Left kidney (tissue), 1 donor: ENCODE measurements at regions not wholly inside any gene's neighbourhood (a gene's known extent, or its start where the extent isn't known, plus 50 kb on each side); places are given as distances from the start of the nearest gene placed in this dataset.
A peak's percentile ranks its signal among the peaks of the same experiment; 100 is the strongest.
"Not testable (repeated sequence)": the region's sequence is repeated elsewhere in the genome, so short reads cannot be mapped to it uniquely, and the experiment has no call there.

Experiments
- DNase-seq: peaks from one replicate; pipeline ENCODE4 v3.0.0-alpha.2; 2013

DNA sequence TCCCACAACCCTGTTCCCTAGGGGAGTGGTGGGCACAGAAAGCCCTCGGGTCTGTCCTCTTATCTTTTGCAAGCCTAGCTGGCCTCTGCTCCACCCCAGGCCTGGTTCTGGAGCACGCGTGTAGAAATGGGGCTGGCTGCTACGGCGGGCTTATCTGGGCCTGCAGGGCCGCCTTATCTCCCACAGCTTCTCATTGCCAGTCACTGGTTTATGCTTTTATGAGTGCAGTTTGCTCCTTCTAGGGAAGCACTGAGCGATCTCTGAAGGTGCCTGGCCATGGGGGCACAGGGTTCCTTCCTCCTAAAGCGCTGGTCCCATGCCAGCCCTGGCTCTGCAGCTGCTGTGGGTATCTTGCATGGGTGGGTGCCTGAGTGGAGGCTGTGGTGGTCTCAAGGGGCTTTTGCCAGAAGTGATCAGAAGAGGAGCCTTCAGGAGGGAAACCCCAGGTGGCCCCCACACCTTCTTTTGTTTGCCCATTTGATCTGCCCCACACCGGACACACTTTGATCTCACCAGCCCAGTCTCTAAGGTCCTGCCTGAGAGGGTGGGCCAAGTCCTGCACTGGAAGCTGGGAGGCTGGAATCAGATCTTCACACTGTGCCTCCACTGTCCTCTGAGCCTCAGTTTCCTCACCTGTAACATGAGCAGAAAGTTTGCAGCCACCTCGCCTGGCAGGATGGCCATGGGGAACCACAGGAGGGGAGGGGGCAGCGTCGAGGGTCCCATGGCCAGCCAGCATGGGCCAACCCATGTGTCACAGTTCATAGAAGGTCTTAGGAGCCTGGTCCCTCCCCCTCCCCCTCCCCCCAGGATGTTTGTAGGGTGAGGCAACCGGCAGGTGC is 86.6 kb upstream of the FGF3 start:
- DNase-seq = no peak

DNA sequence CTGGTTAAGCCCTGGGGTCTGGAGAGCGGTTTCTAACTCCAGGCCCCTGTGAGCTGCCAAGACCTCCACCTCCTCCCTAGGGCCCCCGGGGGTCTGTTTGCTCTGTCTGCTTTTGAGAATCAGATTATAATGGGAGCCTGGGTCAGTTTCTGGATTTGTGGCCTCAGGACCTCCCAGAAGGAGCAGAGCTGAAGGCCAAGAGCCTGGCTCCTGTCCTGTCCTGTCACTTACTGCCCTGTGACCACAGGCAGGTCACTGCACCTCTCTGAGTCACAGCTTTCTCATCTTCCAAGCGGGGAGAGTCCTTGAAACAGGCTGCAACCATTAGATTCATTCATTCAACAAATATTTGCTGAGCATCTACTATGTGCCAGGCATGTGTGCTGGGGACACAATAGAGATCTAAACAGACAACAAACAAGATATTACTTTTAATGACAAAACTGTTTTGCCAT is 87.3 kb upstream of the FGF3 start:
- DNase-seq = no peak

DNA sequence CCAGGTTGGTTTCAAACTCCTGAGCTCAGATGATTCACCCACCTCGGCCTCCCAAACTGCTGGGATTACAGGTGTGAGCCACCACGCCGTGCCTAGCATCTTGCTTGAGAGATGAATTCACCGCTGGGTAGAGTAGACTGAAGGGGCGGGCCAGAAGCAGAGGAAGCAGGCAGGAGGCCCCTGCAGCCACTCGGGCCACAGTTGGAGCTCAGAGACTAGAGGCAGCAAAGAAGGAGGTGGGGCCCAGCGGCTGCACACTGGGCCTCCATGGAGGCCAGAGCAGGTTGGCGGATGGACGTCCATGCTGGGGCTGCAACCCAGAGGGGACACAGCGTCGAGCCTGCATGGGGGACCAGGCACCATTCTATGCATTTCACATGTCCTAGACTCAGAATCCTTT is 88.4 kb upstream of the FGF3 start:
- no peak for DNase-seq

DNA sequence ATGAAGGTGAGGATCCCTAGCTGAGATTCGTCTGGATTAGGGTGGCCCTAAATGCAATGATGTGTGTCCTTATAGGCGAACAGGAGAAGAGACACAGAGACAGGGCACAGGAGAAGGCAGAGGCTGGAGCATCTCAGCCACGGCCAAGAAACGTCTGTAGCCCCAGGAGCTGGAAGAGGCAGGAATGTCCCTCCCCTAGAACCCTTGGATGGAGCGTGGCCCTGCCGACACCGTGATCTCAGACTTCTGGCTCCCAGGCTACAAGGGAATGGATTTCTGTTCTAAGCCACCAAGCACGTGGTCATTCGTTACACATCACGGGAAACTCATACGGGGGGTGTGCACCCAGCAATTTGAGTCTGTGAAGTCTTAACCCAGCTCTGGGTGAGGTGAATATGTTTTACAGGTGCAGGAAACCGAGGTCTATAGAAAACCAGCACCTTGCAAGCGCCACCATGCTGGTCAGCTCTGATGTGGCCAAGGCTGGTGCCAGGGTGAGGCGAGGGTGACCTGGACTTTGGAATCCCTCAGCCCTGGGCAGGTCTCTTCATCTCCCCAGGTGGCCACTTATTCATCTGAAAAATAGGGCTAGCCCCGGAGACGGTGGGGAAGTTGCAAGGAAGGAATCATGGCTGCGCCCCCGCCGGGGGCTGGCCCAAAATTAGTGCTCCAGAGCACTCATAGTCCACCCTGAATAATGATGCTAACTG is 89.5 kb upstream of the FGF3 start:
- no peak for DNase-seq

DNA sequence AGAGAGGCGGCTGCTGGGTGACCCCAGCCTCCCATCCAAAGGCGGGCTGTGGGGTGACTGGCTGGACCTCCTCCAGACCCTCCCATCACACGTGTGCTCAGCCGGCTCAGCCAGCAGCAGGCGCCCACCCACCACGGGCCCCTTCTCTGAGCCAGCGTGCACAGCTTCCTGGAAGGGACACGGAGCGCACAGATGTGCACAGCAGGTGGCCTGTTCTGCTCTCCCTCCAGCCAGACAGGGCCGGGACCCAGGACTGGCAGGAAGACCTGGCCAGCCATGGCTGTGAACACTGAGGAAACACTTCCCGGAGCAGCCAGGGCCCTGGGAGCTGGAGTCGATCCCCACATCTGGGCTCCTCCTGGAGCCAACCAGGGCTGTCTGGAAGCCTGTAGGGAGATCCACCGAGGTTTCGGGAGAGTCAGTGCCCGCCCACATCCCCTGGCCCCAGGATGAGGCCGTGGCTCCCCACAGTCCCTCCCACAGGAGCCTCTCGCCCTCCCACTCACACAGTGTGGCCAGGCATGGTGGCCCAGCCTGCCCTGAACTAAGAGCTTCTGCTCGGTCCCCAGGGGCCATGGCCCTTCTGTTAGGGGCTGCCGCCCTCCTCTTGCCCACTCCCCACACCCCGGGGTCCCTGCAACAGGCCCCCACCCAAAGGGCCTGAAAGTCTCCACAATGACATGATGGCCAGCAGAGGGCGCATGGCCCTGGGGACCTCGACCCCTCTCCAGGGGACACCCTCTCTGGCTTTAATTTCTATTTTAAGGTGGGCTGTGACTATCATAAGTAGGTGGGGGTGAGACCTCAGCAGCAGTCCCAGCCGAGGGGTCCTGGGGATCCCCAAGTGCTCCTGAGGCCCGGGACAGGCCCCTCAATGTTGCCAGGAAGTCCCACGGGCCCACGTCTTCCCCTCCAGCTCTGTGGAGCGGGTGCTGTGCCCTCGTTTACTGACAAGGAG is 90.6 kb upstream of the FGF3 start:
- no peak for DNase-seq

DNA sequence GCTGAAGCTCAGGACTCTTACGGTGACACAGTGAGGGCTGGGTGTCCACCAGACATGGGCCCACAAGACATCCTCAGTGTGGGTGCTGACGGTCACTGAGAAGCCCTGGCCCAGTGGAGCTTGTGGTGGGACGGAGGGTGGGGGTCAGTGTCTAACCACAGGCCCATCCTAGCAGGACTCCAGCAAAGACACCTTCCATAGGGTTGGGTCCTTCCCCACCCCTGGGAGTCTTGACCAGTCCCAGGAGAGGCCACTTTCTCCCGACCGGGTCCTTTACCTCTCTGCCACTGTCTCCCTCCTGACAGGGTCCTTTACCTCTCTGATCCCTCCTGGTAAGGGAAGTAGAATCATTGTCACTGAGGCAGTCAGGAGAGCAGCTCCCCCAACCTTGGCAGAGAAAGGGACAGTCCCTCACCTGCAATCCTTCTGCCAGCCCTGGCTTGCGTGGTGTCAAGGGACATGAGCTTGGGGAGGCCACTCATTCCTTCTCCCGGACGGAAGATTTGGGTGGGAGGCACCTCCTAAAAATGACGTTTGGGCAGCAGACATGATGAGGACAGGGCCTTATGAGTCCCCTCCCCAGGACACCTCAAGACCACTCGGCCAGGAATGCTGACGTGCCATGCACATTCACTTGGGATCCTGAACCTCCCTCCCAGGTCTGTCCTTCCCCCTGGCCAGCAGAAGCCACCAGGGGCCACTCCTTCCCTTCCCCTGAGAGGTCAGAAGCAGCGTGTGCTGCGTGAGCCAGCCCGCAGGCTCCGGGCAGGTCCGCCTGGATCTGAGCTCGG is 91.5 kb upstream of the FGF3 start:
- no peak for DNase-seq

DNA sequence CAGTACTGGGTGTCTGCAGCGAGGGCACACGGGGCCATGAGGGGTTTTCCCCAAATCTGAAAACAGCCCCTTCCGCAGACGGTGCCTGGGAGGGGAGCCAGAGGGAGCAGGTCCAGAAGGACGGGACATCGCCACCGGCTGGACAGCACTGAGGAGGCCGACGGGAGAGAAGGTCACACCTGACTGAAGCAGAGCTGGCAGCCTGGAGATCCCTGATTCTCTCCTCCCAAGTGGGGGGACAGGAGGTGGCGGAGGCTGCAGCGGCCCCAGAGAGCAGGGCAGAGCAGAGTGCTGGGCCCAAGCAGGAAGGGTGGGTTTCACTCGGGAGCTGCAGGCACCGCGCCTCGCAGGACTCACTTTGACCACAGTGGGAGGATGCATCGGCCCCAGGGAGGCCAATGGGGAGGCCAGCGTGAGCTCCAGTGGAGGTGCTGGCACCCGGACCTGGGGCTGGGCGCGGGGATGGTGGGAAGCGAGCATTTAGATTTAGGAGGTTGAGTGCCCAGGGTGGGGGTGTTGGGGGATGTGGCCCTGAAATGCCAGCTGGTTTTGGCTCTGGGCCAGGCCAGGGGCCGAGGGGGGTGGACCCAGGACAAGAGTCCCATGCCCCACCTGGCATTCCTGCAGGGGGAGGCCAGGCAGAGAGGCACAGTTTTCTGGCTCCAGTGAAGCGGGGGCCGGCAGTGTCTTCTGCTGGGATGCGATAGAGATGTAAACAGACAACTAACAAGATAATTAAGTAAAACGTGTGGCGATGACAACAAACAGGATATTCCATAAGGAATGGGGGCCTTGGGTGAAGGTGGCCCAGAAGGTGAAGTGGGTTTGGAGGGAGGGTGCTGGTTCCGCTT is 92.3 kb upstream of the FGF3 start:
- DNase-seq = no peak

DNA sequence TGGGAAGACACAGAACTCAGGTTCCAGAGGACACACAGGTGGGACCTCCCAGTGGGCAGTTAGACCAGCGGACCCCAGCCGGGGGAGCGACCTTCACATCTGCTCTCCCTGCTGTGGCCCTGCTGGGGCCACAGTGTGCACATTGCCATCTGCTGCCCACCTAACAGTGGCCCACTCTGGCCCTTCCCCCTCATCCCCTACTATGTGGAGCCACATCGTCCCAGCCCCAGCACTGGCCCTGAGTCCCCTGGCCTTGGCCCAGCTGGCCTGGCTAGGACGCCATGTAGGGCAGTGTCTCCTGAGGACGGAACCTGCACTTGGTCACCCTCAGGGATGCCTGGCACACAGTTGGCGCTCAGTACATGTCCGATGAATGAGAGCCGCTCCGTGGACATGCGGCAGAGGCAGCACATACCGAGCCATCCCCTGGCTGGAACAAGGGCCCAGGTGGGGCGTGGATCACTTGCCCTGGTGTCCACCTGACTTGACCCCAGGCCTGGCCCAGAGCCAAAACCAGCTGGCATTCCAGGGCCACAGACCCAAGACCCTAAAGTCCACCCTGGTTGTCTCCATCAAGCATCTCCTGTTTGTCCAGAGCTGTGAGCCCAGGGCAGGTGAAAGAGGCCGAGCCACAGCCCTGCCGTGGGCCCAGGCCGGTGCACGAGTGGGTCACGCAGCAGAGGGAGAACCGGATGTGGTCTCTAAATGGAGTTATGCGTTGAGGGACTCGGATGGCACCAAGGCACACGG is 93.1 kb upstream of the FGF3 start:
- DNase-seq = no peak

DNA sequence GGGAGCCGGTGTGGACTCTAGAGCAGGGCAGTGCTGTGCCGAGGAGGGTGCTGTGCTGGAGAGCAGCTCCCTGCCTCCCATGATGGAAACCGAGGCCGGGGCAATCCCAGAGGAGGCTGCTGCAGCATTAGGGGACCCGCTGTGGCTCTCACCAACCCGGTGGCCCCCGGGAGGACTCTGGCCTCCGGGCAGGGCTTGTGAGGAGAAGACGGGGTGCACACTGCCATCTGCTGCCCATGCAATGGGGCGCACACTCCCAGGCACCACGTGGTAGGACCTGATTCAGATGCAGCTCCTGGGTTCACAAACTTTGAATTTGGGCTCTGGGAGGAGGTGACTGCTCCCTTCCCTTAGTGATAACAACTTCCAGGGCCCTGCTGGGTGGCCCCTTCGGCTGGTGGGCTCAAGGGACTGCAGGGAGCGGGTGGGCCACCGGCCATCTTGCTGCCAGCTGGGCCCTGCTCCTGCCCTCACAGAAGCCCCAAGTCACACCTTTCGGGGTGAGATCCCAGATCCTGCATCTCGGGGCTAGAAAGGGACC is 93.8 kb upstream of the FGF3 start:
- DNase-seq = no peak

DNA sequence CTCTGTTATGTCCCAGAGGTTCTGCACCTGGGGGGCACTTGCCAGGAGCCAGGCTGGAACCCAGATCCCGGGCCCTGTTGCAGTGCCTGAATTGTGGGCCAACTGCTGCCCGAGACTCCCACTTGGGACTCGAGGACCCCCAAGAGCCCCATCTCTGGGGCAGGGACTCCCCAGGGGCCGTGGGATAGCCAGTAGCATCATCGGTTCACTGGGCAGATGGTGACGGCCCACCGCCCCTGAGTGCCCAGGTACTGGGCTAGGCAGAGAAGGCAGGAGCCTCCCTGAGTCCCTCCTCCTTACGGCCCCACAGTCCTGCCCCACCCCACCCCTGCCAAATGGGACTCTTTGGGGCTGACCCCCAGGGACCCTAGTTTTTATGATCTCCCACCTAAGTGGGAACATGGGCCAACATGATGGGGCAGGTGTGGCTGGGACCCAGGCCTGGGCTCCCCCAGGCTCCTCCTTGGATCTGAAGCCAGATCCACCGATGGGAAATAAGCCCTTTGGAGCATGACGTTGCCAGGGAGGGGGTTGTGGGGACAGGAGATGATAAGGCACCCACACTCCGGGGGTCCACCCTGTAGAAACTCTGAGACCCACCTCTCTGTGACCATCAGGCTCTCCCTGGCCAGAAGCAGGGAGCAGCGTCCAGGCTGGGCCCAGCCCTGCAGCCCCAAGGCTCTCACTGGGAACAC is 94.5 kb upstream of the FGF3 start:
- DNase-seq = no peak

DNA sequence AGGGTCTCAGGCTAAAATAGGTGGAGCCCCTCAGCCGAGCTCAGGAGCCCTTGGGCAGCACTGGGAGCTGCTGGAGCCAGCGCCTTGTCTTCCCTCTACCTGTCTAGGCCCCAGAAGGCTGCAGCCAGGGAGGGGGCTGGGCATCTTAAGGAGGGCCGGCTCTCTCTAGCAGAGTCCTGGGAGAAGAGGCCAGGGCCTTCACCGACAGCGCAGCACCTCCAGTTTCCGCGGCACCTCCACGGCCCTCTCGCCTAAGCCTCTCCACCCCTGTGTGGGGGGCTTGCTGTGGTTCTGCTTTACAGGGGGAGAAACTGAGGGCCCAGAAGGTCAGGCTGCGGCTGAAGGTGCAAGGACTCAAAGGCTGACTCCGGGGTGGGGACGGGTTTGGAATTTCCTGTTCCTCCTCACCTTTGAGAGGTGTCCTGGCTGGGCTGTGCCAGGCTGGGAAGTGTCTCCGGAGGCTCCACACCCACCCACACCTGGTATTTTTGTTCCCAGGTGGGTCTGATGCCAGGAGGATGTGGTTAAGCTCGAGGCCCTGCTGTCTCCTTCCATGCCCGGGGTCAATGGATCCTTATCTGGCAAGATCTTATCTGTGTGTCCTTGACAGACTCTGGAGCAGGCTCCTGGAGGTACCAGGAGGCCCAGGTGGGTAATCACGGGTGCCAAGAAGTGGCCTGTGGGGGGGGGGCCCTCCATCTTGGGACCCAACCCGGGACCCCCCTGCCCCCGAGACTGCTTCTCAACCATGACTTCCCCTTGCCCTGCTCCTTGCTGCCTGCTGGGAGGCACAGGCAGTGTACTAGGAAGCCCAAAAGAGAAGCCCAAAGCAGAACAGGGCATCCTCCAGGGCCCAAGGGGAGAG is 95.3 kb upstream of the FGF3 start:
- DNase-seq = no peak

DNA sequence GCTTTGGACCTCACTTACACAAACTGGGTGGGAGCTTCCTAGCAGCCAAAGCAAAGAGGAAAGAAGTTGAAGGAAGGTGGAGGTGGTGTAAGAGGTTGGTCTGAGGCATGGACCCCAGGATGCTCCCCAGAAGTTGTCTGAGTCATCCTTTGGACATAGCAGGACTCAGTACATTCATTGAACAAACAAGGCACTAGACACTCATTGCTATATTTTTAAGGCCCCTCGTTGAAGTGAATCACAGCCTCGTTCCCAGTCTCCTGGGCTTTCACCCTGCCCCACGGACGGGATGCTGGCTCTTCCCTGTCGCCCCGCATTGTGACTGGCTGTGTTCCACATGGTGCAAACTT is 95.9 kb upstream of the FGF3 start:
- no peak for DNase-seq

DNA sequence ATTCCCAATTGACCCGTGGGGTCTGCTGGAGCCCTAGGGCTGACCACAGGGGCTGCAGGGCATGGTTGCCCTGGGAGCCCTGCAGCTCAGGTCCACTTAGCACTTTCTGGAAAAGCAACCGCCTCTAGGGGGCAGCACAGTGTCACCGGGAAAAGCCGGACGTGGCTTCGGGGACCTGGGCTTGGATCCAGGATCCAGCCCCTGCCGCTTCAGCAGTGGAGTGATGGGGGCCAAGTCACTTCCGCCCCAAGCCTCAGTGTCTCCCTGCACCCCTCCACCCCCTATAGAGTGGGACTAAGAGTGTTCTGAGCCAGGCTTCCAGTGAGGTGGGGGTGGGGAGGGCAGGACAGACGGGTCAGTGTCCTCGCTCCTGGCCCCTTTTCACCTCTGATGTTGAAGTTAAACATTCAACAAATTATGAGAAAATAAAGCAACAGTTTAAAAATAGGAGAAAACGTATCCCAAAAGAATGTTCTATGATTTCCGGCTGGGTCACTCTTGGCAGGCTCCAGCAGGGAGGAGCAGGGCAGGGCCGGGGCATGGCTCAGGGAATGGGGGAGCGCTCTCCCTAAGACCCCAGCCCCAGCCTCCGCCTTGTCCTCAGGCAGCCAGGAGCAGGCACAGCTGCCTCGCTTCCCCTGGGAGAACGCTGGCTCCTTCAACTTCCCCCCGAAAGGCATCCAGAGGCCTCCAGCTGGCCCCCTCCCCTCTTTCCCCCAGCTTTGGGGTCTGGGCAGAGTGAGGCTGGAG is 96.5 kb upstream of the FGF3 start:
- DNase-seq = peak; percentile 84

DNA sequence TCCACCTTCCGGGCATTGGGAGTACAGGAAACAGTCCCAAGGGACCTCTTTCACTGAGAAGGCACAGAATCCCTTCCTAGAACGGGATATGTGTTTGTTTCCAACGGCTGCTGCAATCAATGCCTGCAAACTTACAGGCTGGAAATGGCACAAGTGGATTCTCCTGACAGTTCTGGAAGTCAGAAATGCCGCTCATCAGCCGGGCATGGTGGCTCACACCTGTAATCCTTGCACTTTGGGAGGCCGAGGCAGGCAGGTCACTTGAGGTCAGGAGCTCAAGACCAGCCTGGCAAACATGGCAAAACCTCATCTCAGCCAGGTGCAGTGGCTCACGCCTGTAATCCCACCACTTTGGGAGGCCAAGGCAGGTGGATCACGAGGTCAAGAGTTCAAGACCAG is 97.0 kb upstream of the FGF3 start:
- DNase-seq = not testable (repeated sequence)

DNA sequence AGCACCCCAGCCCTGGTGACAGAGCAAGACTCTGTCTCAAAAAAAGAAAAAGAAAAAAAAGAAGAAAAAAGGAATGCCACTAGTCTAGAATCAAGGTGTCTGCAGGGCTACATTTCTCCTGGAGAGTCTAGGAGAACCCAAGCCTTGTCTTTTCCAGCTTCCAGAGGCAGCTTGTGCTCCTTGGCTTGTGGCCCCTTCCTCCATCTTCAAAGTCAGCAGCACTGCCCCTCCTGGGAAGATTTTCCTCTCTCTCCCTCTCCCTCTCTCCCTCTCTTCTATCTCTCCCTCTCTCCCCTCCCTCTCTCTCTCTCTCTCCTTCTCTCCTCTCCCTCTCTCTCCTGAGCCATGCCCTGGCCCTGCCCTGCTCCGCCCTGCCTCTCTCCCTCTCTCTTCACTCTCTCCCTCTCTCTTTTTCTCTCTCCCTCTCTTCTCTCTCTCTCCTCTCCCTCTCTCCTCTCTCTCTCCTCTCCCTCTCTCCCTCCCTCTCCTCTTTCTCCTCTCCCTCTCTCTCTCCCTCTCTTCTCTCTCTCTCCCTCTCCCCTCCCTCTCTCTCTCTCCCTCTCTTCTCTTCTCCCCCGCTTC is 97.7 kb upstream of the FGF3 start:
- no peak for DNase-seq

DNA sequence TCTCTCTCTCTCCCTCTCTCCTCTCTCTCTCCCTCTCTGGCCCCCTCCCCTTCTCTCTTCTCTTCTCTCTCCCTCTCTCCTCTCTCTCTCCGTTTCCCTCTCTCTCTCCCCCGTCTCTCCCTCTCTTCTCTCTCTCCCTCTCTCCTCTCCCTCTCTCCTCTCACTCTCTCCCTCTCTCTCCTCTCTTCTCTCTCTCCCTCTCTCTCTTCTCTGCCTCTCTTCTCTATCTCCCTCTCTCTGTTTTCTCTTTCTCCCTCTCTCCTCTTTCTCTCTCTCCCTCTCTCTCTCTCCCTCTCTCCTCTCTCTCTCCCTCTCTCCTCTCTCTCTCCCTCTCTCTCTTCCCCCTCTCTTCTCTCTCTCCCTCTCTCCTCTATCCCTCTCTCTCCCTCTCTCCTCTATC is 98.3 kb upstream of the FGF3 start:
- DNase-seq = no peak
